BLaER1 treated with 17β-estradiol and CSF1 and Interleukin-3, amounts not matched to agents 10 nM and 100 nM (cell line): ENCODE measurements at regions not wholly inside any gene's neighbourhood (a gene's known extent, or its start where the extent isn't known, plus 50 kb on each side); places are given as distances from the start of the nearest gene placed in this dataset.
"Not testable (repeated sequence)": the region's sequence is repeated elsewhere in the genome, so short reads cannot be mapped to it uniquely, and the experiment has no call there.

ENCODE experiments used
- H3K27ac ChIP-seq, 11 experiments: shearing (Covaris generic); formaldehyde crosslinking; 2 replicates each; pipeline ENCODE4 v1.8.1; 2022
- H3K27me3 ChIP-seq, 11 experiments: shearing (Covaris generic); formaldehyde crosslinking; 2 replicates each; pipeline ENCODE4 v1.8.1; 2022
- H3K36me3 ChIP-seq, 11 experiments: shearing (Covaris generic); formaldehyde crosslinking; 2 replicates each; pipeline ENCODE4 v1.8.1; 2022
- H3K4me1 ChIP-seq, 10 experiments: shearing (Covaris generic); formaldehyde crosslinking; 2 replicates each; pipeline ENCODE4 v1.8.1; 2022
- H3K4me2 ChIP-seq, 11 experiments: shearing (Covaris generic); formaldehyde crosslinking; 2 replicates each; pipeline ENCODE4 v1.8.1; 2022
- H3K4me3 ChIP-seq, 10 experiments: shearing (Covaris generic); formaldehyde crosslinking; 2 replicates each; pipeline ENCODE4 v1.8.1; 2022
- H3K9ac ChIP-seq, 11 experiments: shearing (Covaris generic); formaldehyde crosslinking; 2 replicates each; pipeline ENCODE4 v1.8.1; 2022
- H3K9me3 ChIP-seq, 11 experiments: shearing (Covaris generic); formaldehyde crosslinking; replicated peaks in 1 of 11; 2 replicates each; pipeline ENCODE4 v1.8.1; 2022
- H4K20me1 ChIP-seq, 11 experiments: shearing (Covaris generic); formaldehyde crosslinking; 2 replicates each; pipeline ENCODE4 v1.8.1; 2022
- Cebpa-rat ChIP-seq, 11 experiments: shearing (Covaris generic); IDR thresholded peaks; 2 replicates each; pipeline ENCODE4 v1.8.1; 2022

- Histone ChIP-seq H3K36me3 (no peaks in the 10 kb centered on the region), H4K20me1 (no peaks in the 10 kb centered on the region), H3K4me2 (0 out of 22 replicates have a peak overlapping the region, but pooled peaks of 1 of the 11 experiments have one; percentile 20), H3K27me3 (peaks cover 0 to 46% (median 0%) of the 10 kb centered on the region in 11 experiments; a peak in 8 of 22 replicates), H3K9me3 (no peaks in the 10 kb centered on the region), H3K27ac (no peak overlapping the region), H3K4me3 (no peak overlapping the region), H3K9ac (no peak overlapping the region), H3K4me1 (peaks cover 9 to 29% (median 20%) of the 10 kb centered on the region in 10 experiments; a peak in 19 of 20 replicates)
- no peak for TF ChIP-seq Cebpa-rat (IDR thresholded peaks at IDR 0.05)
Observed at GRCh38 chr11:12602421-12602820, 71.8 kb upstream of the TEAD1 start.

- Histone ChIP-seq H3K27ac (no peak overlapping the region), H4K20me1 (no peaks in the 10 kb centered on the region), H3K4me1 (peaks cover 7 to 23% (median 15%) of the 10 kb centered on the region in 10 experiments; a peak in 19 of 20 replicates), H3K9me3 (no peaks in the 10 kb centered on the region), H3K9ac (no peak overlapping the region), H3K4me3 (no peak overlapping the region), H3K4me2 (peak overlapping the region in 6 of 11 experiments; percentile 16 to 40 (median 28); a peak in 9 of 22 replicates), H3K36me3 (no peaks in the 10 kb centered on the region), H3K27me3 (peaks cover 0 to 37% (median 0%) of the 10 kb centered on the region in 11 experiments; a peak in 8 of 22 replicates)
- TF ChIP-seq Cebpa-rat (IDR thresholded peaks at IDR 0.05) = no peak
Observed at GRCh38 chr11:12603143-12604088, 70.8 kb upstream of the TEAD1 start.

GRCh38 chr11:12604557-12605153, 69.6 kb upstream of the TEAD1 start:
- no peak overlapping the region for H3K9ac ChIP-seq
- no peak overlapping the region for H3K27ac ChIP-seq
- no peaks in the 10 kb centered on the region for H4K20me1 ChIP-seq
- H3K4me1 ChIP-seq = peaks cover 0 to 11% (median 3%) of the 10 kb centered on the region in 10 experiments; a peak in 8 of 20 replicates
- H3K4me2 ChIP-seq = no peak overlapping the region
- peaks cover 0 to 3% (median under 1%) of the 10 kb centered on the region in 11 experiments; a peak in 3 of 22 replicates for H3K9me3 ChIP-seq
- no peaks in the 10 kb centered on the region for H3K36me3 ChIP-seq
- H3K27me3 ChIP-seq = peaks cover 0 to 25% (median 0%) of the 10 kb centered on the region in 11 experiments; a peak in 5 of 22 replicates
- no peak overlapping the region for H3K4me3 ChIP-seq
- TF ChIP-seq Cebpa-rat (IDR thresholded peaks at IDR 0.05) = no peak

- Histone ChIP-seq H3K27ac (no peak overlapping the region), H3K9ac (no peak overlapping the region), H3K36me3 (no peaks in the 10 kb centered on the region; a peak in 1 of 22 replicates), H3K4me2 (no peak overlapping the region), H4K20me1 (no peaks in the 10 kb centered on the region), H3K4me3 (no peak overlapping the region), H3K4me1 (peaks cover 0 to 11% (median 3%) of the 10 kb centered on the region in 10 experiments; a peak in 7 of 20 replicates), H3K27me3 (peaks cover 0 to 6% (median 0%) of the 10 kb centered on the region in 11 experiments; a peak in 4 of 22 replicates), H3K9me3 (peaks cover 14 to 22% (median 19%) of the 10 kb centered on the region in 11 experiments)
- no peak for TF ChIP-seq Cebpa-rat (IDR thresholded peaks at IDR 0.05)
Observed at GRCh38 chr11:12606597-12606996, 67.6 kb upstream of the TEAD1 start.

- not testable (repeated sequence) for H4K20me1 ChIP-seq, H3K9ac ChIP-seq, H3K36me3 ChIP-seq, H3K4me3 ChIP-seq, H3K27ac ChIP-seq, H3K4me2 ChIP-seq, H3K4me1 ChIP-seq, H3K27me3 ChIP-seq
- peaks cover 28 to 41% (median 32%) of the 10 kb centered on the region in 11 experiments for H3K9me3 ChIP-seq
Observed at GRCh38 chr11:12608678-12609077, 65.5 kb upstream of the TEAD1 start.

- no peak for TF ChIP-seq Cebpa-rat (IDR thresholded peaks at IDR 0.05)
- H3K36me3 ChIP-seq = no peaks in the 10 kb centered on the region; a peak in 1 of 22 replicates
- no peak overlapping the region for H3K9ac ChIP-seq
- H3K9me3 ChIP-seq = peaks cover 28 to 51% (median 32%) of the 10 kb centered on the region in 11 experiments
- no peak overlapping the region for H3K4me3 ChIP-seq
- no peak overlapping the region for H3K4me2 ChIP-seq
- H3K27ac ChIP-seq = no peak overlapping the region
- no peaks in the 10 kb centered on the region for H4K20me1 ChIP-seq
- no peaks in the 10 kb centered on the region for H3K27me3 ChIP-seq
- H3K4me1 ChIP-seq = no peaks in the 10 kb centered on the region
Observed at GRCh38 chr11:12611352-12611751, 62.9 kb upstream of the TEAD1 start.

GRCh38 chr11:12617632-12618031, 56.6 kb upstream of the TEAD1 start:
- Histone ChIP-seq H3K27me3 (no peaks in the 10 kb centered on the region), H3K9ac (no peak overlapping the region), H3K27ac (no peak overlapping the region), H4K20me1 (no peaks in the 10 kb centered on the region), H3K4me3 (no peak overlapping the region), H3K36me3 (no peaks in the 10 kb centered on the region), H3K4me1 (no peaks in the 10 kb centered on the region), H3K9me3 (peaks cover 0 to 25% (median 5%) of the 10 kb centered on the region in 11 experiments; a peak in 10 of 22 replicates), H3K4me2 (no peak overlapping the region)
- no peak for TF ChIP-seq Cebpa-rat (IDR thresholded peaks at IDR 0.05)

- no peaks in the 10 kb centered on the region for H4K20me1 ChIP-seq
- H3K4me2 ChIP-seq = no peak overlapping the region
- peaks cover 7 to 26% (median 12%) of the 10 kb centered on the region in 11 experiments for H3K9me3 ChIP-seq
- TF ChIP-seq Cebpa-rat (IDR thresholded peaks at IDR 0.05) = no peak
- H3K4me1 ChIP-seq = no peaks in the 10 kb centered on the region
- no peak overlapping the region for H3K4me3 ChIP-seq
- H3K9ac ChIP-seq = no peak overlapping the region
- no peak overlapping the region for H3K27ac ChIP-seq
- H3K27me3 ChIP-seq = no peaks in the 10 kb centered on the region
- H3K36me3 ChIP-seq = no peaks in the 10 kb centered on the region
Observed at GRCh38 chr11:12618743-12619540, 55.3 kb upstream of the TEAD1 start.
